ENCODE measurements at regions not wholly inside any gene's neighbourhood (a gene's known extent, or its start where the extent isn't known, plus 50 kb on each side); places are given as distances from the start of the nearest gene placed in this dataset.

DNA sequence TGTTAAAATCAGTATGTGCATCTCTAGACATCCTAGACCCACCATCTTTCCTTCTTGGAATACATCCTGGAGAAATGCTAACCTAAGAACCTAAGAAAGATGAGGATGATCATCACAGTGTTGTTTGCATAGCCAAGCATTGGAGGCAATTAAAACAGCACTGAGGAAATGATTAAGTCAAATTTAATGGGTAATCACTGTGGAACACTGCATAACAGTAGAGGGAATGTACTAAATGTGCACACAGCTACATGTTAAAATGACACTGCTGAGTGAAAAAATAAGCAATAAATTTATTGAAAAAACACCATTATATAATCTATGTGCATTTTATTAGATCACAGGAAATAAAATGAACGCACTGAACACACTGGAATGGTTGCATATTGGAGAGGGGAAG is 987.1 kb upstream of the SEL1L start:
- TF ChIP-seq POLR2A (IDR thresholded peaks at IDR 0.05; ENCODE audit: low read depth, low read length) = no peak
- no peak for TF ChIP-seq POLR2AphosphoS5 (IDR thresholded peaks at IDR 0.05; ENCODE audit: low read depth, low read length)

Measured in GM12891 (cell line).